Ascending aorta (tissue), 2 donors: ENCODE measurements at regions not wholly inside any gene's neighbourhood (a gene's known extent, or its start where the extent isn't known, plus 50 kb on each side); places are given as distances from the start of the nearest gene placed in this dataset.

Experiments used
- DNase-seq, 2 donors: peaks; one replicate each; pipeline ENCODE4 v3.0.0-alpha.2; 2019; ENCODE audit warnings: low spot score in 2 of 2
- H3K27ac ChIP-seq, 2 donors: fragments of 200-600 bp; sonication (generic); one replicate each; pipeline ENCODE4 v1.5.1; 2016 to 2017; ENCODE audit warnings: mild to moderate bottlenecking in 1 of 2
- H3K27me3 ChIP-seq: fragments of 200-600 bp; sonication (generic); one replicate; pipeline ENCODE4 v1.5.1; 2017
- H3K36me3 ChIP-seq, 2 donors: fragments of 200-600 bp; sonication (generic); one replicate each; pipeline ENCODE4 v1.5.1; 2016
- H3K4me1 ChIP-seq, 2 donors: fragments of 200-600 bp; sonication (generic); one replicate each; pipeline ENCODE4 v1.5.1; 2016 to 2017; ENCODE audit warnings: mild to moderate bottlenecking in 1 of 2
- H3K4me3 ChIP-seq, 2 donors: fragments of 200-600 bp; sonication (generic); one replicate each; pipeline ENCODE4 v1.5.1; 2016 to 2017; ENCODE audit warnings: mild to moderate bottlenecking in 1 of 2
- H3K9me3 ChIP-seq, 2 donors: fragments of 200-600 bp; sonication (generic); one replicate each; pipeline ENCODE4 v1.5.1; 2016
- intact Hi-C: fragments of 100-400 bp; cut with DNase I; formaldehyde crosslinking; loops from one replicate; pipeline ENCODE4 v1.15.1; 2023
- TF ChIP-seq, protein P1 (sequence below), 3 experiments: fragments of 200-600 bp in 2 of 3; fragments of 450-650 bp in 1 of 3; sonication (generic) in 2 of 3; IDR thresholded peaks; one replicate each; pipeline ENCODE4 v1.5.1; 2016 to 2019; ENCODE audit warnings: antibody characterized with exemption in 3 of 3, mild to moderate bottlenecking in 1 of 3, moderate library complexity in 1 of 3

DNA sequence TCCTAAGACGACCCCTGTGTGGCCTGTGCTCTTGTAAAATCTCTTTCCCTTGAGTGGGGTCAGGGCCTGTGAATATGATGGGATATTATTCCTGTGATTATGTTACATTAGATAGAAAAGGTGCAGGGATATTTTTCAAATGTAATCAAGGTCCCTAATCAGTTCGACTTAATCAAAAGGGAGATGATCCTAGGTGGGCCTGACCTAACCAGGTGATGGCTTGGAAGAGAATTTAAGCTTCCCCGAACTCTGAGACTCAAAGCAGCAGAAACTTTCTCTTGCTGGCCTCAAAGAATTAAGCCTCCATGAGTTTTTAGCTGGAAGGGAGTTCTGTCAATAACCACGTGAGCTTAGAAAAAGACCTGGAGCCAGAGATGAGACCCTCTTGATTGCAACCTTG, 124.7 kb downstream of the MAF start:
- TF ChIP-seq, protein P1, sequence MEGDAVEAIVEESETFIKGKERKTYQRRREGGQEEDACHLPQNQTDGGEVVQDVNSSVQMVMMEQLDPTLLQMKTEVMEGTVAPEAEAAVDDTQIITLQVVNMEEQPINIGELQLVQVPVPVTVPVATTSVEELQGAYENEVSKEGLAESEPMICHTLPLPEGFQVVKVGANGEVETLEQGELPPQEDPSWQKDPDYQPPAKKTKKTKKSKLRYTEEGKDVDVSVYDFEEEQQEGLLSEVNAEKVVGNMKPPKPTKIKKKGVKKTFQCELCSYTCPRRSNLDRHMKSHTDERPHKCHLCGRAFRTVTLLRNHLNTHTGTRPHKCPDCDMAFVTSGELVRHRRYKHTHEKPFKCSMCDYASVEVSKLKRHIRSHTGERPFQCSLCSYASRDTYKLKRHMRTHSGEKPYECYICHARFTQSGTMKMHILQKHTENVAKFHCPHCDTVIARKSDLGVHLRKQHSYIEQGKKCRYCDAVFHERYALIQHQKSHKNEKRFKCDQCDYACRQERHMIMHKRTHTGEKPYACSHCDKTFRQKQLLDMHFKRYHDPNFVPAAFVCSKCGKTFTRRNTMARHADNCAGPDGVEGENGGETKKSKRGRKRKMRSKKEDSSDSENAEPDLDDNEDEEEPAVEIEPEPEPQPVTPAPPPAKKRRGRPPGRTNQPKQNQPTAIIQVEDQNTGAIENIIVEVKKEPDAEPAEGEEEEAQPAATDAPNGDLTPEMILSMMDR (IDR thresholded peaks at IDR 0.05): no peak
- no peaks in the 10 kb centered on the region for H3K36me3 ChIP-seq
- intact Hi-C loops: no loop called here
- no peak for DNase-seq
- H3K9me3 ChIP-seq: no peaks in the 10 kb centered on the region
- H3K4me1 ChIP-seq: no peaks in the 10 kb centered on the region
- H3K27me3 ChIP-seq: no peaks in the 10 kb centered on the region
- no peak overlapping the region for H3K4me3 ChIP-seq
- no peak overlapping the region for H3K27ac ChIP-seq

DNA sequence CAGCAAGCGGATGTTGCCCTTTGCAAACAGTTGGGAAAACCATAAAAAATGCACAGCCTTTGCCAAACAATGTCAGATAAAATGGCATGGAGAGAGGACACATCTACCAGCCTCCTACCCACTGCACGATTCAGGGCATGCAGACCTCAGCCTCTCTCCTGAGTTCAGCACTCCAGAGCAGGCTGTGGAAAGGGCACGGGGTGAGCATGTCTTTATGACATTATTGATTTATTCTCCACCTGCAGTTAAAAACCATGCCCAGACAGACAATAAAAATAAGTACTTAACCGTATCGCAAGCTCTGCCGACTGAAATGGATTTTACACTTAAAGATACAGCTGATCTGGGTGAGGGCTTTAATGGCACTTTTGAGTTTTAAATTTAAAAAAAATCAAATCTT, 127.1 kb downstream of the MAF start:
- no peak for DNase-seq
- TF ChIP-seq, protein P1 (IDR thresholded peaks at IDR 0.05): no peak
- H3K9me3 ChIP-seq: no peaks in the 10 kb centered on the region
- H3K27me3 ChIP-seq: no peaks in the 10 kb centered on the region
- intact Hi-C loops: no loop called here
- H3K4me3 ChIP-seq: no peak overlapping the region
- no peaks in the 10 kb centered on the region for H3K36me3 ChIP-seq
- no peaks in the 10 kb centered on the region for H3K4me1 ChIP-seq
- H3K27ac ChIP-seq: no peak overlapping the region

GRCh38 chr16:79472426-79472825, 128.1 kb downstream of the MAF start:
- no peaks in the 10 kb centered on the region for H3K4me1 ChIP-seq
- no peaks in the 10 kb centered on the region for H3K9me3 ChIP-seq
- H3K27ac ChIP-seq: no peak overlapping the region
- TF ChIP-seq, protein P1 (IDR thresholded peaks at IDR 0.05): no peak
- DNase-seq: no peak
- H3K27me3 ChIP-seq: no peaks in the 10 kb centered on the region
- H3K36me3 ChIP-seq: no peaks in the 10 kb centered on the region
- no peak overlapping the region for H3K4me3 ChIP-seq
- intact Hi-C loops: no loop called here

DNA sequence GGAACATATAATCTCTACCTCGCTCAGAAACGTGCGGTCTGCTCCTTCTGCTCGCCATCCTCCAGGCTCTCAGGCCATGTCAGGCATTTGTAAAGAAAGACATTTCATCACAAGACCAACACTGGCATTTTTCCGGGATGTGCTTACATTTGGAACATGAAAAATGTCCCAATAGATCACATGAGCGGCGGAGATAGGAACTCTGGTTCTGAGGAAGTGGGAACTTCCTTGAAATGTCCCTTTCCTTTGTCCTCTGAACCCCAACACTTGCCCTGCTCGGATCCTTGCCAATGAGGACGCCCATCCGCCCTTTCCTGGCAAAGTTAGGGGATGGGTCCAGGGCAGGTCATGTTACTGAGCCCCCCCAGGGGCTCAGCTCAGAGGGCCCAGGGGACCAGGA, 130.5 kb downstream of the MAF start:
- Histone ChIP-seq H3K9me3 (no peaks in the 10 kb centered on the region), H3K36me3 (no peaks in the 10 kb centered on the region), H3K27me3 (no peaks in the 10 kb centered on the region), H3K27ac (no peak overlapping the region), H3K4me1 (no peaks in the 10 kb centered on the region), H3K4me3 (no peak overlapping the region)
- TF ChIP-seq, protein P1 (IDR thresholded peaks at IDR 0.05): no peak
- peak in 1 of 2 donors; percentile 67 for DNase-seq
- intact Hi-C loops: no loop called here

GRCh38 chr16:79468631-79469030, 131.9 kb downstream of the MAF start:
- Histone ChIP-seq H3K4me1 (no peaks in the 10 kb centered on the region), H3K27me3 (no peaks in the 10 kb centered on the region), H3K36me3 (no peaks in the 10 kb centered on the region), H3K4me3 (no peak overlapping the region), H3K9me3 (no peaks in the 10 kb centered on the region), H3K27ac (no peak overlapping the region)
- intact Hi-C loops: no loop called here
- no peak for DNase-seq
- TF ChIP-seq, protein P1 (IDR thresholded peaks at IDR 0.05): no peak

DNA sequence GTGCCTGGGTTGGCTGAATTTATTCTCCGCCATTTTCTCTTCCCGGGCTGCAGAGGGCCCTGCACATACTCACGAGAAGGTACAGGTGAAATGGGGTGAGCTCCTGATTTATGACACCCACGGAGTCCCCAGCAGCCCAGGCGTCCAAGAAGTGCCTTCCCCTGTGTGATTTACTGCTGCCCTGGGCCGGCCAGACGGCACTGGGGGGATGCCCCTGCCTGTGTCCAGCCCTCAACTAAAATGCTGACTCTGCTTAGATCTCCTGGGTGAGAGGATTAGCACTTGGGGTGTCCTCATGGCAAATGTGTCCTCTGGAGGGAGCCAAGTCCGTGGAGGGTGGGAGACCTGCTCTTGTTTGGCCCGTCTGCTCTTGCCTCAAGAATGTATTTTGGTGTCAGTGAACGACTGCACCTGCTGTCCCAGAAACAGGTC, 132.4 kb downstream of the MAF start:
- no peaks in the 10 kb centered on the region for H3K9me3 ChIP-seq
- no peak for DNase-seq
- H3K4me3 ChIP-seq: no peak overlapping the region
- H3K27ac ChIP-seq: no peak overlapping the region
- H3K4me1 ChIP-seq: no peaks in the 10 kb centered on the region
- TF ChIP-seq, protein P1 (IDR thresholded peaks at IDR 0.05): no peak
- H3K36me3 ChIP-seq: no peaks in the 10 kb centered on the region
- intact Hi-C loops: no loop called here
- no peaks in the 10 kb centered on the region for H3K27me3 ChIP-seq
